Vagina (tissue), 2 donors: ENCODE measurements at regions not wholly inside any gene's neighbourhood (a gene's known extent, or its start where the extent isn't known, plus 50 kb on each side); places are given as distances from the start of the nearest gene placed in this dataset.

Experiments used
- DNase-seq, 2 donors: peaks; one replicate each; pipeline ENCODE4 v3.0.0-alpha.2; 2017; ENCODE audit errors: extremely low spot score in 2 of 2
- H3K27ac ChIP-seq: fragments of 200-600 bp; sonication (generic); one replicate; pipeline ENCODE4 v1.5.1; 2019
- H3K27me3 ChIP-seq: fragments of 200-600 bp; sonication (generic); one replicate; pipeline ENCODE4 v1.5.1; 2019
- H3K36me3 ChIP-seq, 2 donors: fragments of 200-600 bp; sonication (generic); one replicate each; pipeline ENCODE4 v1.5.1; 2017 to 2019
- H3K4me1 ChIP-seq: fragments of 200-600 bp; sonication (generic); one replicate; pipeline ENCODE4 v1.5.1; 2019
- H3K4me3 ChIP-seq, 2 donors: fragments of 200-600 bp; sonication (generic); 1 replicate in 1 of 2; 2 replicates in 1 of 2; pipeline ENCODE4 v1.5.1; 2016 to 2019
- H3K9me3 ChIP-seq: fragments of 200-600 bp; sonication (generic); one replicate; pipeline ENCODE4 v1.5.1; 2019
- CTCF ChIP-seq, 3 experiments: fragments of 450-650 bp in 2 of 3; fragments of 200-600 bp in 1 of 3; sonication (generic) in 1 of 3; IDR thresholded peaks; one replicate each; pipeline ENCODE4 v1.5.1; 2017 to 2019; ENCODE audit warnings: antibody characterized with exemption in 3 of 3, mild to moderate bottlenecking in 2 of 3, moderate library complexity in 2 of 3
- POLR2A ChIP-seq, 2 donors: fragments of 450-650 bp; IDR thresholded peaks; one replicate each; pipeline ENCODE4 v1.6.1; 2017; ENCODE audit warnings: antibody characterized with exemption in 2 of 2, mild to moderate bottlenecking in 2 of 2, moderate library complexity in 2 of 2
- POLR2AphosphoS5 ChIP-seq, 2 donors: sonication (generic); formaldehyde crosslinking; IDR thresholded peaks; one replicate each; pipeline ENCODE4 v1.9.0; 2017; ENCODE audit warnings: antibody characterized with exemption in 2 of 2, mild to moderate bottlenecking in 2 of 2, low read depth in 1 of 2; ENCODE audit not compliant: insufficient read depth in 1 of 2
- intact Hi-C: fragments of 100-400 bp; cut with DNase I; formaldehyde crosslinking; loops from one replicate; pipeline ENCODE4 v1.15.1; 2023

DNA sequence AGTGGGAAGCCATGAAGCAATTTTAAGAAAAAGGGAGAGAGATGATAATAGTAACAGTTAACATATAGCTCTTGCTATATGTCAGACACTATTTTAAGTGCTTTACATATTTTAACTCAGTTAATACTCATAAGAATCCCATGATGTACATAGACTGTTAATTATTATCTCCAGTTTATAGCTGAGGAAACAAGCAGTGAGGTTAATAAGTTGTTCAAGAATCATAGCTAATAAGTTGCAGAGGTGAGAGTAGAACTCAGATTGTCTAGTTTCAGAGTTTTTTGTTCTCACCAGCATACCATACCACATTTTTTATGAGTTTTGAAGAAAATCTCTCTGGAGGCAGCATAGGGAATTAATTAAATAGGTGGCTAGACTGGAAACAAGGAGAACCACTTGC, 144.6 kb upstream of the MMS22L start:
- Histone ChIP-seq H3K36me3 (no peaks in the 10 kb centered on the region), H3K4me3 (no peak overlapping the region), H3K9me3 (no peaks in the 10 kb centered on the region), H3K27me3 (no peaks in the 10 kb centered on the region), H3K27ac (no peak overlapping the region), H3K4me1 (no peaks in the 10 kb centered on the region)
- no peak for DNase-seq
- intact Hi-C loops = no loop called here
- no peak for TF ChIP-seq CTCF (IDR thresholded peaks at IDR 0.05)
- TF ChIP-seq POLR2AphosphoS5 (IDR thresholded peaks at IDR 0.05; ENCODE audit: insufficient read depth in 1 of 2, low read depth in 1 of 2) = no peak
- TF ChIP-seq POLR2A (IDR thresholded peaks at IDR 0.05) = no peak

GRCh38 chr6:97437087-97437486, 154.1 kb upstream of the MMS22L start:
- H3K27me3 ChIP-seq = no peaks in the 10 kb centered on the region
- no peak for DNase-seq
- TF ChIP-seq POLR2A (IDR thresholded peaks at IDR 0.05) = no peak
- no peak for TF ChIP-seq CTCF (IDR thresholded peaks at IDR 0.05)
- no peak for TF ChIP-seq POLR2AphosphoS5 (IDR thresholded peaks at IDR 0.05; ENCODE audit: insufficient read depth in 1 of 2, low read depth in 1 of 2)
- no peaks in the 10 kb centered on the region for H3K4me1 ChIP-seq
- H3K4me3 ChIP-seq = no peak overlapping the region
- intact Hi-C loops = no loop called here
- H3K27ac ChIP-seq = no peak overlapping the region
- H3K9me3 ChIP-seq = no peaks in the 10 kb centered on the region
- H3K36me3 ChIP-seq = no peaks in the 10 kb centered on the region

- H3K4me1 ChIP-seq = no peaks in the 10 kb centered on the region
- H3K4me3 ChIP-seq = no peak overlapping the region
- no peaks in the 10 kb centered on the region for H3K9me3 ChIP-seq
- no peaks in the 10 kb centered on the region for H3K27me3 ChIP-seq
- DNase-seq = no peak
- no peak overlapping the region for H3K27ac ChIP-seq
- intact Hi-C loops = no loop called here
- no peaks in the 10 kb centered on the region for H3K36me3 ChIP-seq
- TF ChIP-seq POLR2AphosphoS5 (IDR thresholded peaks at IDR 0.05; ENCODE audit: insufficient read depth in 1 of 2, low read depth in 1 of 2) = no peak
- no peak for TF ChIP-seq CTCF (IDR thresholded peaks at IDR 0.05)
- TF ChIP-seq POLR2A (IDR thresholded peaks at IDR 0.05) = no peak
Measured at GRCh38 chr6:97438011-97438671, 155.1 kb upstream of the MMS22L start.

DNA sequence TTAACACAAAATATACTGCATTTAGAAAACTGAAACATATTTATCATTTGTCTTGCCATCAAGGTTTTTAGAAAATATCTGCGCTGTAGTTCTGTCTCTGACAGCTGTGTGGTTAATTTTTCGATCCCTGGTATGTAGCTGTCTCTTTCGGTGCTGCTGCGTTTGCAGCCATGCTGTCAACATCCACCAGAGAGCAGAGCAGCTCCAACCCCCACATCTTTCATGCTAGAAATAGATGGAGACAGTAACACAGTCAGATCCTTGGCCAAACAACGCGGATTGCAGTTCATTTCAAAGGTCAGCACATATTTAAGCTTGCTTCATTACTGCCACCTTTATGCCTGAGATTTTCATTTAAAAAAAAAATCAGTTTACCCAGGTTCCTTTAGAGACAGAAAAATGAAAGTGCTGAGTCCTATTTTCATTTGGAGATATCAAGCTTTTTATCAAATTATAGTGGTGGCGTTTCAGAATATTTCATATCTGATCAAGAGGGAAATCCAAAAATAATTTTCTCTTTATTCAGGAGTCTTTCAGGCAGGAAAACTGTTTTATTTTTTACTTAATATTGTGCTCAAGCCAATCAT, 157.7 kb upstream of the MMS22L start:
- intact Hi-C loops = no loop called here
- no peaks in the 10 kb centered on the region for H3K36me3 ChIP-seq
- TF ChIP-seq POLR2AphosphoS5 (IDR thresholded peaks at IDR 0.05; ENCODE audit: insufficient read depth in 1 of 2, low read depth in 1 of 2) (no peak), POLR2A (IDR thresholded peaks at IDR 0.05) (no peak), CTCF (IDR thresholded peaks at IDR 0.05) (no peak)
- no peak overlapping the region for H3K4me3 ChIP-seq
- no peak for DNase-seq
- H3K4me1 ChIP-seq = no peaks in the 10 kb centered on the region
- no peaks in the 10 kb centered on the region for H3K9me3 ChIP-seq
- H3K27ac ChIP-seq = no peak overlapping the region
- H3K27me3 ChIP-seq = no peaks in the 10 kb centered on the region

DNA sequence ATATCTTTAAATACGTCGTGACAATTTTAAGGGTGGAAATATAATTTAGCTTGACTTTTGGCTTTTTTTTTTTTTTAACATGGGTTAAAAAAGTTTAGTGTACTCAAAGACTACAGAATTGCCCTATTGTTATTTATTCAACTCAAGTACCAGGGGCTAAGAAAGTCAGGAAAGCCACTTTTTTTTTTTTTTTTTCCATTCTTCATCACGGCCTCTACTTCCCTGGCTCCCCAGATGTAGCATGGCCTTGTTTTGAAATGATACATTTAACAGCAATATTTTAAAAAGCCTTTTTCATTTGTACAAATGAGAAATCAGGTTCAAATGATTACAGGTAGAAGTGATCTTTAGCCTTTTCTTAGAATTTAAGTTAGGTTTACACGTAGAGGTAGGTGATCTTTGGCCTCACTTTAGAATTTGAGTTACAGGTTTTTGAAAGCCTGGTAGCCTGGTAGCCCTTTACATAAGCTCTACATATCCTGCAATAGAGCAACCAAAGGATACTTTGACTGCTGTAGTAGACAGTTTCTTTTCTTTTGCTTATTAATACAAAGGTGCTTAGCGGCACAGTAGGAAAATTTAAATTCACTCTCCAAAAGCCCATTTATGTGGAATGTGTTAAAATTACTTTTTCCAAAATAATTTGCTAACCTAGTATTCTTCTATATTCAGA, 160.5 kb upstream of the MMS22L start:
- TF ChIP-seq POLR2AphosphoS5 (IDR thresholded peaks at IDR 0.05; ENCODE audit: insufficient read depth in 1 of 2, low read depth in 1 of 2) = no peak
- H3K4me1 ChIP-seq = no peaks in the 10 kb centered on the region
- no peaks in the 10 kb centered on the region for H3K36me3 ChIP-seq
- no peaks in the 10 kb centered on the region for H3K27me3 ChIP-seq
- H3K27ac ChIP-seq = no peak overlapping the region
- DNase-seq = no peak
- H3K4me3 ChIP-seq = no peak overlapping the region
- intact Hi-C loops = no loop called here
- H3K9me3 ChIP-seq = no peaks in the 10 kb centered on the region
